ENCODE measurements at regions not wholly inside any gene's neighbourhood (a gene's known extent, or its start where the extent isn't known, plus 50 kb on each side); places are given as distances from the start of the nearest gene placed in this dataset.

DNA sequence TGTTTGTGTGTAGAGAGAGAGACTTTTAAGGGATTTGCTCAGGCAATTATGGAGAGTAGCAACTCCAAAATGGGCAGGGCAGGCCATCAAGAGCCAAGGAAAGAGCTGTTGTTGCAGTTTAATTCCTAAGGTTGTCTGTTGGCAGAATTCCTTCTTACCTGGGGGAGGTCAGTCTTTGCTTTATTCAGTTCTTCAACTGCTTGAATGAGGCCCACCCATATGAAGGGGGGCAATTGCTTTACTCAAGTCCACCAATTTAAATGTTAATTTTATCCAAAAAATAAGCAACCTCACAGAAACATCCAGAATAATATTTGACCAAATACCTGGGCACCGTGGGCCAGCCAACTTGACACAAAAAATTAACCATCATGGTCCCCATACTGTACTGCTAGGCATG is 137.7 kb upstream of the KLHL25 start:
- TF ChIP-seq, protein P1, sequence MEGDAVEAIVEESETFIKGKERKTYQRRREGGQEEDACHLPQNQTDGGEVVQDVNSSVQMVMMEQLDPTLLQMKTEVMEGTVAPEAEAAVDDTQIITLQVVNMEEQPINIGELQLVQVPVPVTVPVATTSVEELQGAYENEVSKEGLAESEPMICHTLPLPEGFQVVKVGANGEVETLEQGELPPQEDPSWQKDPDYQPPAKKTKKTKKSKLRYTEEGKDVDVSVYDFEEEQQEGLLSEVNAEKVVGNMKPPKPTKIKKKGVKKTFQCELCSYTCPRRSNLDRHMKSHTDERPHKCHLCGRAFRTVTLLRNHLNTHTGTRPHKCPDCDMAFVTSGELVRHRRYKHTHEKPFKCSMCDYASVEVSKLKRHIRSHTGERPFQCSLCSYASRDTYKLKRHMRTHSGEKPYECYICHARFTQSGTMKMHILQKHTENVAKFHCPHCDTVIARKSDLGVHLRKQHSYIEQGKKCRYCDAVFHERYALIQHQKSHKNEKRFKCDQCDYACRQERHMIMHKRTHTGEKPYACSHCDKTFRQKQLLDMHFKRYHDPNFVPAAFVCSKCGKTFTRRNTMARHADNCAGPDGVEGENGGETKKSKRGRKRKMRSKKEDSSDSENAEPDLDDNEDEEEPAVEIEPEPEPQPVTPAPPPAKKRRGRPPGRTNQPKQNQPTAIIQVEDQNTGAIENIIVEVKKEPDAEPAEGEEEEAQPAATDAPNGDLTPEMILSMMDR (IDR thresholded peaks at IDR 0.05; ENCODE audit: borderline replicate concordance, control extremely low read depth, extremely low read depth, insufficient read depth, missing control alignments) = no peak
- in situ Hi-C loops (cut with MboI; ENCODE audit: low sequenced_read_pairs, unreplicated experiment) = no loop called here
- DNase-seq (ENCODE audit: low spot score) = no peak

DNA sequence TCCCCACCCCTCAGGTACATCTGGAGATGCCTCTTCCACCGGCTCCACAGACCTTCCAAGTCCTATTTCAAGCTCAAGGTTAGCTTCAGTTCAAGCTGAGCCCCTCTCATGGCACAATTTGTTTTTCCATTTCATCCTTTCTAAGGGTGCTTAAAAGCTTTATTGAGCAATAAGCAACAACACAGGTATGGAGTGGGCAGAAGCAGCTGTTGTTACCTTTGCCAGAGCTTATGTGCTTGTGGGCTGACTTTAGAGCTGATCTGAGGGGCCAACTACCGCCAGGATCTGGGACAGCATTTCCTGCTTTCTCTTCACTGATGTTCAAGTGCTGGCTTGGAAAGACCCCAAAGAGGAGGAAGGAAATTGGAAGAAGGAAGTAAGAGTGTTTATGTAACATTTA is 140.0 kb upstream of the KLHL25 start:
- no peak for DNase-seq (ENCODE audit: low spot score)
- in situ Hi-C loops (cut with MboI; ENCODE audit: low sequenced_read_pairs, unreplicated experiment) = no loop called here

DNA sequence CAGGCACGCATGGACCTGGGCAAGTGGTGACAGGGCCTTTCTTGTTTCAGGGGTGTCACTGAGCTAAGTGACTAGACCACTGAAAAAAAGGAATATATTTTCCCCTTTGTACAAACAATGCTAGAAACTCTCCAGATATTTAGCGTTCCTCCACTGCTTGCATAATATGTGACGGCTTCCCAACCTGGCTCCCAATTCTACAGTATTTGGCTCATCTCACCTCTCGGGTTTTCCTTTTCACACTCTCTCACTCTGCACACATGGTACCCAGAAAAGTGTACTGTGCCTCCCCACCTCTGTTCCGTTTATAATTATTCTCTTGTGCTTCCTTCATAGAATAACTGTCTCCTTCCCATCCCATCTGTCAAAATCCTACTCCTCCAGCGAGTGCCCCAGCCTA is 140.5 kb upstream of the KLHL25 start:
- TF ChIP-seq, protein P1 (IDR thresholded peaks at IDR 0.05; ENCODE audit: borderline replicate concordance, control extremely low read depth, extremely low read depth, insufficient read depth, missing control alignments) = no peak
- in situ Hi-C loops (cut with MboI; ENCODE audit: low sequenced_read_pairs, unreplicated experiment) = no loop called here
- DNase-seq (ENCODE audit: low spot score) = no peak

More for the DNA sequence above, 140.0 kb upstream of the KLHL25 start:
- TF ChIP-seq, protein P1 (IDR thresholded peaks at IDR 0.05; ENCODE audit: borderline replicate concordance, control extremely low read depth, extremely low read depth, insufficient read depth, missing control alignments) = no peak

DNA sequence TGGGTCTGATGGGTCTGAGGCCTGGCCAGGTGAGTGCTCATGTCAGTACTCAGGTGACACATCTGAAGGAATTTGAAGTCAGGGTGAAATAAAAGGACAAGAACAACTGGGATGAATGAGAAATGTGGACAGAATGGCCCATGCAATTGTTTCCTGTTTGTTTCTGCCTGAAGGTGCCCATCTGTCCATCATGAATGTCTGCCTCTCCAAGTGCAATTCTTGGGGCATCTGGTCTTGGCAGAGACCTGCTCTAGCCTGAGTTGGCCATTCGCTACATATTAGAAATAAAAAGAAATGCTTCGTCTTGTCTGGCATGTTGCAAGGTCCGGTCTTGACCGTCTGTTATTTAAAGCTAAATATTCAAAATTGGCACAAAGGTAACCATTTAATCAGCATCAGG is 142.0 kb upstream of the AGBL1 start:
- TF ChIP-seq, protein P1 (IDR thresholded peaks at IDR 0.05; ENCODE audit: borderline replicate concordance, control extremely low read depth, extremely low read depth, insufficient read depth, missing control alignments) = no peak
- in situ Hi-C loops (cut with MboI; ENCODE audit: low sequenced_read_pairs, unreplicated experiment) = no loop called here

DNA sequence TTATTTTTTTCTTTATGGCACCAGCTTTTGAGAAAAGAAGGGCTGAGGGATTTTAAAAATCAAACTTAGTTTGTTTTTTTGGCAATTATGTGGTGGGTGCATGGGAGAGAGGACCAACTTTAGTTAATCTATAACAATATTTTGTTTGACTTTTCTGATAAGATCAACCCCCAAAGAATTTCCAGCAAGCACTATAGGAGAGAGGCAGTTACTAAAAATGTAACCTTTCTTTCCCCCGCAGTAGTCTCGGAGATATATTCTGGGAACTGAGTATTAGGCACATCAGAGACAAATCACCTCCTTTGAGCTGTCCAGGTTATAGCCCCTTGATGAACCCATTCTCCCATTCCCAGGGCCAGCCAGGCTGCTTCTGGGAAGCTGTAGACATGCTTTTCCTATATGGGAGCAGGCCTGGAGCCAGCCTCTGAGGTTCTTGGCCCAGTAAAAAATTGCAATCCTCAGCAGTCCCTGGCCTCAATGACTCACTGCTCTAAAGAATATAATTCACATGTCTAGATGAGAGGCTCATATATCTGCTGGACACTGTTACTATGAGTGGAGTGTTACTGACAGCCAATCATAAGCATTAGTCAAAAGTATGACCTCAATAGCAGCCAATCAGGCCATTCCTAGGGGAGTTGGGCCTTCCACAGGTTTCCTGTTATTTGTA is 138.3 kb upstream of the AGBL1 start:
- TF ChIP-seq, protein P1 (IDR thresholded peaks at IDR 0.05; ENCODE audit: borderline replicate concordance, control extremely low read depth, extremely low read depth, insufficient read depth, missing control alignments) = no peak
- in situ Hi-C loops (cut with MboI; ENCODE audit: low sequenced_read_pairs, unreplicated experiment) = no loop called here
- no peak for DNase-seq (ENCODE audit: low spot score)

More for the DNA sequence above, 142.0 kb upstream of the AGBL1 start:
- no peak for DNase-seq (ENCODE audit: low spot score)

DNA sequence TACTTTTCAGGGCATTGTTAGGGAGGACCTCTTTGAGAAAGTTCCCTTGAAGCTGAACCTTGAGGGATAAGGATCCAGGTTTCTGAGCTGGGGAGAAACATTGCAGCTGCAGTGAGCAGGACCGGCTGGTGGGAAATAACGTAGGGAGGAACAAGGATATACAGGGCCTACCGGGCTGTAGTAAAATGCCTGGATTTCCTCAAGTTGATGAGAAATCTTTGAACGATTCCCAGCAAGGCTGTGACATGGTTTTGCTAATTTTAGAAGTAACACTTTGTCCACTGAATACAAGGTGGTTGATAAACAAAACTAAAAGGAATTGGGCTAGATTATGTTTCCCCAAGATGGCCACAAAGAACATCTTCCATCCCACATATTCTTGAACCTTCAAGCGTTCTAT is 137.0 kb upstream of the AGBL1 start:
- in situ Hi-C loops (cut with MboI; ENCODE audit: low sequenced_read_pairs, unreplicated experiment) = no loop called here
- DNase-seq (ENCODE audit: low spot score) = no peak
- TF ChIP-seq, protein P1 (IDR thresholded peaks at IDR 0.05; ENCODE audit: borderline replicate concordance, control extremely low read depth, extremely low read depth, insufficient read depth, missing control alignments) = no peak

All from GM13976 (cell line).